Heart left ventricle (tissue), 13 donors: ENCODE measurements at regions not wholly inside any gene's neighbourhood (a gene's known extent, or its start where the extent isn't known, plus 50 kb on each side); places are given as distances from the start of the nearest gene placed in this dataset.

Experiments
- POLR2A ChIP-seq, 2 donors: fragments of 450-650 bp; IDR thresholded peaks; one replicate each; pipeline ENCODE4 v1.6.1; 2017; ENCODE audit warnings: antibody characterized with exemption in 2 of 2, mild to moderate bottlenecking in 2 of 2, moderate library complexity in 2 of 2
- TF ChIP-seq, protein P1 (sequence below), 12 donors: fragments of 200-600 bp; sonication (generic) in 4 of 12; IDR thresholded peaks; one replicate each; pipeline versions ENCODE4 v1.5.0 to v1.8.0; 2018 to 2022; ENCODE audit warnings: antibody characterized with exemption in 12 of 12, mild to moderate bottlenecking in 5 of 12
- donor health status: ischemic (EF 13 %, LVEDD 7.1; RV severe dilation, severe dysfunction).
- donor health status: DM: no; HTN: yes; CAD: no.
- donor health status: DM: no; HTN: no; CAD: no.
- donor health status: ischemic (EF 25% LVEDD 6.9; RV normal size, moderate dysfunction).
- donor health status: ischemic (EF 25% LVEDD 5.7; RV mildly dilated, moderate dysfunction).
- donor health status: ischemic (EF 35%, LVEDD 5.7; RV mildly dilated, moderate dysfunction).
- donor health status: nonischemic (EF 11% LVEDD 7.7; RV severe dilation, severe dysfunction).
- donor health status: DM: yes; HTN: yes; CAD: no.
- donor health status: PGD.
- donor health status: ischemic (EF 29% LVEDD 5.4; RV normal size, mild dysfunction).
- donor health status: nonischemic (EF 23%, LVEDD 6.1; RV moderate dilation, normal function).

GRCh38 chr3:182309120-182309519, 484.2 kb upstream of the ATP11B start:
- TF ChIP-seq, protein P1, sequence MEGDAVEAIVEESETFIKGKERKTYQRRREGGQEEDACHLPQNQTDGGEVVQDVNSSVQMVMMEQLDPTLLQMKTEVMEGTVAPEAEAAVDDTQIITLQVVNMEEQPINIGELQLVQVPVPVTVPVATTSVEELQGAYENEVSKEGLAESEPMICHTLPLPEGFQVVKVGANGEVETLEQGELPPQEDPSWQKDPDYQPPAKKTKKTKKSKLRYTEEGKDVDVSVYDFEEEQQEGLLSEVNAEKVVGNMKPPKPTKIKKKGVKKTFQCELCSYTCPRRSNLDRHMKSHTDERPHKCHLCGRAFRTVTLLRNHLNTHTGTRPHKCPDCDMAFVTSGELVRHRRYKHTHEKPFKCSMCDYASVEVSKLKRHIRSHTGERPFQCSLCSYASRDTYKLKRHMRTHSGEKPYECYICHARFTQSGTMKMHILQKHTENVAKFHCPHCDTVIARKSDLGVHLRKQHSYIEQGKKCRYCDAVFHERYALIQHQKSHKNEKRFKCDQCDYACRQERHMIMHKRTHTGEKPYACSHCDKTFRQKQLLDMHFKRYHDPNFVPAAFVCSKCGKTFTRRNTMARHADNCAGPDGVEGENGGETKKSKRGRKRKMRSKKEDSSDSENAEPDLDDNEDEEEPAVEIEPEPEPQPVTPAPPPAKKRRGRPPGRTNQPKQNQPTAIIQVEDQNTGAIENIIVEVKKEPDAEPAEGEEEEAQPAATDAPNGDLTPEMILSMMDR (IDR thresholded peaks at IDR 0.05): no peak
- no peak for TF ChIP-seq POLR2A (IDR thresholded peaks at IDR 0.05)
